ENCODE measurements at regions not wholly inside any gene's neighbourhood (a gene's known extent, or its start where the extent isn't known, plus 50 kb on each side); places are given as distances from the start of the nearest gene placed in this dataset.

DNA sequence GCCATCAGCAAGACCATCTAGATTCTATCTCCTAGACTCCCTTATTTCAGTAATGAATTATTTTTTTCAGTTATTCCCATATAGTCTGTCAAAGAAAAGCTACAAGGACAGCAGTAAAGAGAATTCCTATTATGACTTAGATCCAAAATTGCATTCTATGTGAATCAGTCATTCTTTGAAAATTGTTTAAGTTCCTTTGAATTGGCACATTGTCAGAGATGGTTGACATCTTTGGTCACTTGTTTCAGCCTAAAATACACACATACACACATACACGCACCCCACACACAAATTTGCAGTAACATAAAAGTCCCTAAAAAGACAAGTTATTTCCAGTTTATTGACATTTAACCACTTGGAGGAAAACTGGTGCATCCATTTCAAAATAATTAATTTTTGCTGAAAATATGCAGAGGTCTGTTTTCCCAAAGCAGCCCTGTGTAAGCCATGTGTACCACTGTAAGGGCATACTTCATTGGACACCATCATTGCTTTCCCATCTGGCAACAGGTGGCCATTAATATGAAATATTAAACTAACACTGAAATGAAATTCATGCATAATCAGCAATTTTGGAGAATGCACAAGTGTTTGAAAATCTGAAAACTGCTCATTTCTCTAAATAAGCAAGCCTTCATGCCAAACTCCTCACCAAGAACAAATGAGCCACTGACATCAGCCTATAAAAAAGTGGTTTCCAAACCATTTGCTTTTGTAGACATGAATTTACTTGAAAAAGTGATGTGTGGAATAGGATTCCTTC is 121.7 kb upstream of the COL1A2 start:
- no peak for DNase-seq (ENCODE audit: low read depth in 2 of 2)

GRCh38 chr7:94274828-94275227 is 119.9 kb upstream of the COL1A2 start:
- DNase-seq (ENCODE audit: low read depth in 2 of 2): no peak

DNA sequence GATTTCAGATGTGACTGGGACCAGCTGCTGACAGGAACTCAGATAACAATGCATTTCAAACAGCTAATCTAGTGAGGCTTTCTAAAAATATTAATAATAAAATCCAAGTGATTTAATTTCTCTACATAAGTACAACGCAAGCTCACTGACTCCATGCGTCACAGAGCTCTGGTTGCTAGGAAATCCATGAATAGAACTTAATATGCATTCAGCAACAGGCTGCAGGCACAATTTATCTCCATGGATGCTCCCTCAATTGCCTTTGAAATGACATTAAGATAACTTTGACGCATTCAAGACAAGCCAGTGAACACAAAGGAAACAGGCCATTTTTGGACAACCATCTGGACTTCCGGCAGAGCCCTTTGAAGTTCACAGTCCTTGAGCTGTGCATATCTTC is 118.7 kb upstream of the COL1A2 start:
- DNase-seq (ENCODE audit: low read depth in 2 of 2): no peak

- DNase-seq (ENCODE audit: low read depth in 2 of 2): no peak
Measured at GRCh38 chr7:94276795-94277194, 117.9 kb upstream of the COL1A2 start.

DNA sequence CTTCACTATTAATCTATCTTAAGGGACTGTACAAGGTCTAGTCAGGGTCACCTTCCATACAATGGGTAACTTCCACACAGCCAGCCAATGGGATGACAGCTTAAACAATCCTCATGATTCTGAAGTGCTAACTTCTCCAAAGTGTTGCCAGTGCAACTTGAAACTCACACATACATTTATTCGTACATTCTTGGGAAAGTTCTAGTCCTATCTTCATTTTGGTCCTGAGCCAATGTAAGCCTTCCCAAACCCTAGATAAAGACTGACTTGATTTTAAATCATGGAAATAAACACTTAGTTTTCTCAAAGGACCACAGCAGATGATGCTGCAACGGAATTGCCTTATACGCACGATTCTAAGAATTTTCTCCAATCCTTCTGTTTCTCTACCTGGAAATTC is 117.5 kb upstream of the COL1A2 start:
- DNase-seq (ENCODE audit: low read depth in 2 of 2): no peak

DNA sequence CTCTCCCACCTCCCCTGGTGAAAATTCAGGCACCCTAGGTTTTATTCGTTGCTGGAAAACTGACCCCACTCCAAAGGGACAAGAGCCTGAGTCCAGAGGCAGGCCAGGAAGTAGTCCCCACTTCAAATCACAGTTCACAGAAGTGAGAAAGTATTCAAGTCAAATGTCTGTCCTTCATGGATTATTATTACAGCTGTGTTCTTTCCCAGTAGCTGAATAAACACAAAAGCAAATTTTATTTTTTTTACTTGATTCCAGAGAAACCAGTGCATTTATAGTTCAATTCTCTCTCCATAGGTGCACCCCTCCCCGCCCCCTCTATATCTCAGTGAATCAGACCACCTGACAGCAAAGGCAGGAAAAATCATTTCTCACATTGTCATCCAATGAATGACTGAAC is 113.8 kb upstream of the COL1A2 start:
- no peak for DNase-seq (ENCODE audit: low read depth in 2 of 2)

- DNase-seq (ENCODE audit: low read depth in 2 of 2): no peak
Measured at GRCh38 chr7:94284104-94284503, 110.6 kb upstream of the COL1A2 start.

DNA sequence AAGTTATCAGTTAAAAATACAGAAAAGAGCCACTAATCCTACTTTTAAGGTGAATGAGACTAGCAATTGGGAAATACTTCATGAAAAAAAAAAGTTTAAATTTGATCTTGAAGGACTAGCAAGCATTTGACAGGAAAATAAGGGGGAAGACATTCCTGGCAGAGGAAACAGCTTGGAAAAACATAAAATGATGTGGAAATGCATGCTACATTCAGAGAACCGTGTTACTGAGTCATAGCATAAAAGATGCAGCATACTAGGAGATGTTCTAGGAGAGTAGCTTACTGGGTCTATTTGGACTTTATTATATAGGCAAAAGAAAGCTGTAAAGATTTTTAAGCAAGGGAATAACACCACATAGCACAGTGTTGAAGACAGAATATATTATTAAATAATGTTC is 108.6 kb upstream of the COL1A2 start:
- no peak for DNase-seq (ENCODE audit: low read depth in 2 of 2)

- DNase-seq (ENCODE audit: low read depth in 2 of 2): no peak
Measured at GRCh38 chr7:94288096-94288495, 106.6 kb upstream of the COL1A2 start.

DNA sequence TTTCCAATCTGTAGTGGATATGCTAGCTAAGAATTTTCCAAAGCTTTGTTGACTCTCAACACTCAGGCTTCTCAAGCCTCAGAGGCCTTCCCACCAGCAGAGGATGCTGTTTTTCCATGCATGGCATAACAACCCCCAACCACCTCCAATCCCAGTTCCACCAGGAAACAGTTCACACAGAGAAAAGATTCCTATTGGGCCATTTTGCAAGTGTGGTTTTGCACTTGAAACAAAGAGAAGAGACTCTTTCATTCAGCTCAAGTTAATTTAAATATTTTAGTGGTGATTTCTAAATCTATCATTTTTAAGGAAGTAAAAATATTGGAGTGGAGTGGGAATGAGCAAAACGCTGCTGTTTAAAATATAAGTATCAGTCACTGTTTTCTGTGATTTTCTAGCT is 105.6 kb upstream of the COL1A2 start:
- DNase-seq (ENCODE audit: low read depth in 2 of 2): no peak

DNA sequence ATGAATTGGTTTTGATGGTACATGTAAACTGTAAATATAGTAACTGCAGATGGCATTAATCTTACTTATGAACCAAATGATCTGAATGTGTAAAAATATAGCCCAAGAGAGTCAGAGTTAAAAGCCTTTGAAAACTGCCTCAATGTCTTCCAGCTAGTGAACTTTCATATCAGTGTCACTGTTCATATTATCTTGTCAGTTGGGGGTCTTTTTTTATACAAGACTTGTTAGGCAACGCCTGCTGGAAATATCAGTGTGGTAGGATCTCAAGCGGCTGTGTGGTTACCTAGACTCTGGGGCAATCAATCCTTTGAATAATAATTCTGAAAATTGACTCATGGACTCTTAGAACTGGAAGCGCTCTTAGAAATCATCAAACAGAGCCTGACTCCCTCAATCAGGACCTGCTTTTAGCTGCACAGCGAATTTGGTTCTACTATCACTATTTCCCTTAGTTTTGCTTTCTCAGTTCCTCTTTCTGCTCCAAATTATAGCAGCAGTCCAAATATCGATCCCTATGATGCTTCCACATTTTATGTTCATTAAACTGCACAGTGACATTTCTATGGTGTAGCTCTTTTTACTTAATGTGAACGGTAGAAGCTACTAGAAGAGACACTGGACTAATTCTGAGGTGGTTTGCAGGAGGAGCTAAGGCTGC is 100.1 kb upstream of the COL1A2 start:
- DNase-seq (ENCODE audit: low read depth in 2 of 2): no peak

DNA sequence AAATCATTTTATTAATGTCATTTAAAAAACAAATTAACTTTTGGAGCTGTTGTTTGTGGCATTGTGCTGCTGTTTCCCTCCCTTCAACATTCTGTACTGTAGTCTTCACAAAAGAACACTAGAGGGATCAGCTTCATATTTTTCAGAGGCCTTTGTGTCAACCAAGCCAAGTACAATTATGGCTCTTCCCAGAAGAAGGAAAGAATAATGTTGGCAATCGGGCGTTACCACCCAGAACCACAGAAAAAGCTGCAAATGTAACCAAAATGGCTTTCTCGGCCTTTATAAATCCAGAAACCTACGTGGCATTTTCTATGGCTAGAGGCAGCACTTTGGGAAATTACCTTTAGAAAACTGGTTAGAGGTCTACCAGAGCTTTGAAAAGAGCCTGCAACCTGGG is 98.8 kb upstream of the COL1A2 start:
- no peak for DNase-seq (ENCODE audit: low read depth in 2 of 2)

- DNase-seq (ENCODE audit: low read depth in 2 of 2): no peak
Measured at GRCh38 chr7:94296881-94297280, 97.8 kb upstream of the COL1A2 start.

GRCh38 chr7:94297397-94297838 is 97.3 kb upstream of the COL1A2 start:
- no peak for DNase-seq (ENCODE audit: low read depth in 2 of 2)

DNA sequence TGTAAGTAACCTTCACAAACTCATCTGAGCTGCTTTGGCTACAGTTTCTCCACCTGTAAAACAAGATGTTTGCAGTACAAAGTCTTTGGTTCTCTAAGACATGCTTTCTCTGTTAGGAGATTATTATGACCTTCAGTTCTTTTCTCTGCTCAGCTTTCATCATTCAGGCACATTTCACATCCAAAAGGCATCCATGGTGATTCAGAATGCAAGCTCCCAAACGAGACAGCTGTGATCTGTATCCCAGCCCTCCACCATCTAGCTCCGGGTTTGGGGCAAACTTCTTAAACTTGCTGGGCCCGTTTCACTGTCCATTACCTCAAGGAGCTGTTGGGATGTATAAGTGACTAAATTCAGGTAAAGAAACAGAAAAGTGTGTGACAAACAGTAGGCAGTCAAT is 95.8 kb upstream of the COL1A2 start:
- no peak for DNase-seq (ENCODE audit: low read depth in 2 of 2)

- no peak for DNase-seq (ENCODE audit: low read depth in 2 of 2)
Measured at GRCh38 chr7:94300176-94300835, 94.4 kb upstream of the COL1A2 start.

- DNase-seq (ENCODE audit: low read depth in 2 of 2): no peak
Measured at GRCh38 chr7:94301024-94301586, 93.6 kb upstream of the COL1A2 start.

DNA sequence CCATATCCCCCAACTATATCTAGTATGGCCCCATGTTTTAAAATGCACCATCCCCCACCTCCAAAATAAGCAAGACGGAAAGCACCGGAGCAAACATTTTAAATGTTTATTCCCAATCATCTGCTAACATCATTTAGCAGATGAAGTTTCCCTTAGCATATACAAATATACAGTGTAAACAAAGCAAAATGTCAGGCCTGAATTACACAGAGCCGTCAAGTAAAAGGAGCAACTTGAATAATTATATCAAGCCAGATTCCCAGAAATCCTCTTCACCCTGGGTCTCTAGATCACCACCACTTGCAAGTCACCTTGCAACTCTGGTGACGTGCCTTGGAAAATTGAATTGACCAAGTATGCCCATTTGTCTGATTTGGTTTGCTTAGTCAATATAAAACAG is 91.6 kb upstream of the COL1A2 start:
- DNase-seq (ENCODE audit: low read depth in 2 of 2): no peak

- no peak for DNase-seq (ENCODE audit: low read depth in 2 of 2)
Measured at GRCh38 chr7:94303695-94304094, 91.0 kb upstream of the COL1A2 start.

DNA sequence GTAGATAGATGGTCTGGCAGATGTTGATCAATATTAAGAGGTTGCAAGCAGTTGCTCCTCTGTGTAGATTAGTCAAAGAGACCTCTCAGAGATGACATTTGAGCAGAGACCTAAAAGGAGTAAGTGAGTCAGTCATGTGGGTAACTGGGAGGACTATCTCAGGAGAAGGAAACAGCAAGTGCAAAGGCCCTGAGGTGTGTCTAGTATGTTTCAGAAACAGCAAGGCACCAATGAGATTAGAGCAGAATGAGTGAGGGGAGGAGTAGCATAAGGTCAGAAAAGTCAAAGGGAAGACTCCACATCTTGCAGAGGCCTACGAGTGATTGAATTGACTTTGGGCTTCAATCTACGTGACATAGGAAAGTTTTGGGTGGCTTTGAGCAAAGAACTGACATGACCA is 89.8 kb upstream of the COL1A2 start:
- DNase-seq (ENCODE audit: low read depth in 2 of 2): no peak

DNA sequence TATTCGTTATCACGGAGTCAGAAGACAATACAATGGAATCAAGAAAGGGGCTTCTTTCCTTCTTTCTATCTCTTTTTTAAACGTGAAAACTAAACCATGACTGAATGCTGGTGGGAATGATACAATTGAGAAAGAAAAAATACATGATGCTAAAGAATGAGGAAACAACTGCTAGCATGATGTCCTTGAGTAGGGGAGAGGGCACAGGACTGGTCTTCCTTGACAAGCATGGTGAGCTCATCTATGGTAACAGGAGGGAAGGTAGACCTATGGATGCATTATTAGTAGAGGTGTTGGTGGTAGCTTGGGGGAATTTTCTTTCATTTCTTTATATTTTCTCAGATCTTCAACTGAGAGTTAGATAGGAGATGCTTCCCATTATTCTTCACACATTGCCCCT is 88.9 kb upstream of the COL1A2 start:
- DNase-seq (ENCODE audit: low read depth in 2 of 2): no peak

GRCh38 chr7:94307399-94308048 is 87.2 kb upstream of the COL1A2 start:
- DNase-seq (ENCODE audit: low read depth in 2 of 2): no peak
